HG03025 (cell line): ENCODE measurements at regions not wholly inside any gene's neighbourhood (a gene's known extent, or its start where the extent isn't known, plus 50 kb on each side); places are given as distances from the start of the nearest gene placed in this dataset.

ENCODE experiments used
- ATAC-seq: cut with Tn5 transposase; IDR thresholded peaks from one replicate; pipeline ENCODE4 v1.9.1; 2021; ENCODE audit warnings: mild to moderate bottlenecking, moderate library complexity; ENCODE audit not compliant: unreplicated experiment, low FRiP score

DNA sequence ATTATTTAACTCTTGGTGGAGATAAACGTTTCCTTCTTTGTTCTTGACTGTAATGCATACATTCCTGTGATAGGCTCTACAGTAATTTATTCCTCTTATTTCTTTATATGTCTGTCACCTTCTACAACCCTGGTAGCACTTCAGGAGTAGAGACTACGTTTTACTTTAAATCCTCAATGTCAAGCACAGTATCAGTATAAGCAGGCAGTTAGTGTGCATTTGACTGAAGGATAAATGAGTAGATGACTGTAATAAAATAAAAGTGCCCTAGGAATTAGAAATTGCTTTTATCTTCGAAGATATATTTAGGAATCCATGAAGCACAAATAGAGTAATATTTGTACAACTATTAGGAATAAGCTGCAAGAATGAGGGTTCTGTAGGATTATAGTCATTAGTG lies 599.6 kb upstream of the PRMT6 start:
- ATAC-seq, result no peak

DNA sequence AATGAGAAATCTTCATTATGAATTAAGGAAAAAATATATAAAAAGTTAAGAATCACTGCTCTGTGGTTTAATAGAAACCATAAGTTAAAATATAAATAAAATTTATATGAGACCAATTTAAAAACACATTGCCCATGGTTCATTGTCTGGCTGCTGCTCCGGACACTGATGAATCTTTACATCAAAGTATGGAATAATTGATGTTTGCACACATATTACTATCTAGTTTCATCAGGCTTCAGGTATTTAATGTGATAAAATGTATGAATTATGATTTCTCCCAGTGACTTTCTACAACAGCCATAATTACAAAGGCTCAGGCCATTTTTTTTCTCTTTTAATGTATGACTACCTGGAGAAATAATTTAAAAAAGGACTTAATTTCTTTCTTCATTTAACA lies 599.1 kb upstream of the PRMT6 start:
- ATAC-seq, result no peak

DNA sequence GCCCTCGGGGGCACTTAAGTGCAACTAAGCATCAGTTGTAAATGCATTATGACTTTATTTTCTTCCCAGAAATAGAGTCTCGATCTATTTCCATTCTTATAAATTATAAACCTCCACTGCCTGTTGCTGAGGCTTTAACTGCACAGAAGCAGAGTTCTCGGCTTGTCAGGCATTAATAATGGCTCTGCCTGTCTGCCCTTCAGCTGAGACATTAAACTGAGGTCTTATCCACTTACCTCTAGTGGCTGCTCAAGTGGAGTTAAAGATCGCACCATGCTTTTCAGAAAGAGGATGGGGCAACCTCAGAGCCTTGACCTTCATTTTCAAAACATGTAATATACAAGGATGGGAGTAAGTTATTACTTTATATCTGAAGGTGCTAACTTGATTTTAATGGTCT lies 597.6 kb upstream of the PRMT6 start:
- no peak for ATAC-seq

DNA sequence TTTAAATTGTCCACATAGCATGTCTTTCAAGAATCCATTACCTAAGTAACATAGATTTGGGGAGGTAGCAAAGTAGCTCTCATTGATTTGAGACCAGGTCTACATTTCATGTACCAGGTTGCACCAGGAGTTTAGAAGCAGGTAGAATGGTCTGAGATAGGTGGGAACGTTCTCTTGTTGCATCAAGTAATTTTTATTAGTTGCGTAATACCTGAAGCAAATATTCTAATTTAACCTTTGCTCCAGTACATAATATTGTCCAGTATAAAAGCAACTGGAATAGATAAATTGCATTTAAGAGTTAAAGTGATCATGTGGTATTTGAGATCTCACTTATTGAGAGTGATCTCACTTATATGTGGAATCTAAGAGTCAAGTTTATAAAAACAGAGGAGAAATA lies 597.1 kb upstream of the PRMT6 start:
- no peak for ATAC-seq

DNA sequence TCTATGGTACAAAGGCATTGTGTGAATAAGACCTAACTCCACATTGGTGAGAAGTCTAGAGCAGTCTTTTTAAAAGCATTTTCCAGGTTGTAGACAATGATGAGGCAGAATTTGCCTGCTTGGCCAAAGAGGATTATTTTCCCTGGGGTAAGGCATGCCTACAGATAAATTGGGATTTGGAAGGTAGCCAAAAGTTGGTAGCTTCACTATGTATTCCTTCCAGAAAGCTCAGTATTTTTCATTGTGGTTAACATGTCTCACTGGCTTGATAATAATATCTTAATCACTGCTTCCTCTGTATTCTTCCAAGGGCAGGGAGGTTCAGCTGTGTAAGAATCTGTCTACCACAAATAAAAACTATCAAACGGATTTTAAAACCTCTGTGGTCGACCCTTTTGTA lies 590.8 kb upstream of the PRMT6 start:
- ATAC-seq, result no peak

DNA sequence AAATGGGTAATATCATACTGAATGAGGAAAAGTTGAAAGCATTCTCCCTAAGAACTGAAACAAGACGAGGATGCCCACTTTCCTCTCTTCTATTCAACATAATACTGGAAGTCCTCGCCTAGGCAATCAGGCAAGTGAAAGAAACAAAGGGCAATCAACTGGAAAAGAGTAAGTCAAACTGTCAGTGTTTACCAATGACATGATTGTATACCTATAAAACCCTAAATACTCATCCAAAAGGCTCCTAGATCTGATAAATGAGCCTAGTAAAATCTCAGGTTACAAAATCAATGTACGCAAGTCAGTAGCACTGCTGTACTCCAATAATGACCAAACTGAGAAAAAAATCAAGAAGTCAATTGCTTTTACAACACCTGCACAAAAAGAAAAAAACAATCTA lies 575.8 kb upstream of the PRMT6 start:
- no peak for ATAC-seq

DNA sequence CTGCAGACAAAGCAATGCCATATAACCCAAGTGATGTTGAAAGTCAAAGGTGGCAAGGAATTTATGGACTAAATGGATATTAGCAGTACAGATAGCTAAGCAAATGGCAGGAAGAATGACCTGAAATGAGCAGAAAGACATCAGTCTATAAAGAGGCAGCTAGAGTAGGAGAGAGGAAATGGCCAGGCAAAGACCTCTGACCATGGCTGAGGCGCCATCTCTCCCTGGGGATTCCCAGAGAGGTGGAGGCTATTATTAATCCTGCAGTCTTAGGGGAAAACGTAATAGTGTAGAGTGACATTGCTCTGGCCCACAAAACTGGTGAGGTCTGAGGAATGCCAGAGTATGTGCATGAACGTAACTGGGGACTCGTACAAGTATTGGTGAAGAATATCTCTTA lies 563.6 kb upstream of the PRMT6 start:
- no peak for ATAC-seq

DNA sequence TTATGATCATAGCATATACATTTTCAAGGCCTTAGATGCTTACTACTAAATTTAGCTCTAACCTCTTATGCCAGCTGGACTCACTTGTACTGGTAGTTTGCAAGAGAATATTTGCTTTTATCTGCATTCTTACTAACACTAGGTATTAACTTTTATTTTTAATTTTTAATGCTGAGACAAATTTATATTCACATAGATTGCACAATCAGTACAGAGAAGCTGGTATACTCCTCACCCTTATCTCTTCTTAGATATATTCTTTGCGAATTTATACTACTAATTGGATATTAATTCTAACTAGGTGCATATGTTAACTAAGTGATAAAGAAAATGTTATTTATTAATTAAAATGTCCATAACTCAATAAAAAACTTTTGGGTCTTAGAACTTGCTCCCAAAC lies 561.8 kb upstream of the PRMT6 start:
- no peak for ATAC-seq

DNA sequence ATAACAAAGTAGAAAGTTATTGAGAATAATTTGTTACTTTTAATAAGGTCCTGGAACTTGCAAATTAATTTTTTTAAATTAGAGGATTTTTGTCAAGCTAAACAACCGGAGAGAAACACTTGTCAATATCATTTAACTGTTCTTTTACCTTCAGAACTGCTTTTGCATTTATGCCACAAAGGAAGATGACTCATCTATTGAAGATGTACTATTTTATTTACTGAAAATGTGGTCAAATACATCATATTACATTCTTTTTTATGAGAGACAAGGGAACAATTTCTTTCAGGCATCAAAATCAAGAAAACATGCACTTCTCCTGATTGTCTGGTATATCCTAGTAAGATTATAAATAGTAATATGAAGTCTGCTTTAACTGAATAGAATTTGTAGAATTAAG lies 558.2 kb upstream of the PRMT6 start:
- no peak for ATAC-seq

DNA sequence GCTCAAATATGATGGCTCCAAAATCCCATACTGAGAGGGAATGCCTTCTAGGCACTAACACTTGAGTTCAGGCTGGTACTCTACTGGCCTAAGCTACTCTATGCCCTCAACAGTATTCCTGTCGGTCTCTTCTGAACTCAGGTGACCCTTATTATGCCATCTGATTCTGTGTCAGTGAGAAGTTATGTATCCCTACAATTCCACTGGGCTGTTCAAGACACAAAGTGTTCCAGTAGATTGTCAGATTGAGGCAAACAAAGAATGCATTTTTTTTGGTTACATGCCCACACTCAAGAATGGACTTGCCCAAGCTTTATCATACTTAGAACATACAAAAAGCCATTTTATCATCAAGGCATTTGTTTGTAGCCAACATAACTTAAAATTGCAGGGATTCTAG lies 553.8 kb upstream of the PRMT6 start:
- no peak for ATAC-seq

DNA sequence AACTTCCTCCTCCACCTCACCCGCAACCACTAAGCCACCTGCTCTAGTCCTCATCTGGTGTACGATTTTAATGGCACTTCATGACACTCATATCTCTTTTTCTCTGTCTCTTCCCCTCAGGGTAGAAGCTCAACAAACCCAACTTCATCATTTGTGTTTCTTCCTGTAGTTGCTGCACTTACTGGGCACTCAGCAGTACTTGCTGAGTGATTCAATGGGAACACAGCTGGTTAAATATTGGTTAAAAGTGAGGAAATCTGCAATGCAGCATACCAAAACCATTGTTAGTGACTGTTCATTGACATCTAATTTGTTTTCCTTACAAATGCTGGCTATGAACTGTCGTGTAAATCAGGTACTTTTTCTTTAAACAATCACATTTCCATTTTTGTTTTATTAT lies 541.1 kb upstream of the PRMT6 start:
- ATAC-seq, result no peak

DNA sequence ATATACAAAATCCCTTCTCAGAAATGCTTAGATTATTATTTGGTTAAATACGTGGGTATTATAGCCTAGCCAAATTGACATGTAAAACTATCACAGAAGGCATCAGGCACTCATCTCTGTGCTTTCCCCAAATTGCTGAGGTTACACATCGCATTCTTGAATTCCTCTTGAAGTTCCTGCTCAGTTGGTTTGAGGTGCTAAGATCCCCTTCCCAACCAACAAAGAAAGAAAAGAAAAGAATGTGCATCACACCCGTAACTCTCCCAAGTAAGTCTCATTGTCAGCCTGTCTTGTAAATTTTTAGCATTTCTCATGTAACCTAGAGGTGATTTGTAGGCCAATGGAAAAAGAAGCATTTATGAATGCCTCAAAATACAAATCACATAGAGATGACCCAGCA lies 539.2 kb upstream of the PRMT6 start:
- ATAC-seq, result no peak

DNA sequence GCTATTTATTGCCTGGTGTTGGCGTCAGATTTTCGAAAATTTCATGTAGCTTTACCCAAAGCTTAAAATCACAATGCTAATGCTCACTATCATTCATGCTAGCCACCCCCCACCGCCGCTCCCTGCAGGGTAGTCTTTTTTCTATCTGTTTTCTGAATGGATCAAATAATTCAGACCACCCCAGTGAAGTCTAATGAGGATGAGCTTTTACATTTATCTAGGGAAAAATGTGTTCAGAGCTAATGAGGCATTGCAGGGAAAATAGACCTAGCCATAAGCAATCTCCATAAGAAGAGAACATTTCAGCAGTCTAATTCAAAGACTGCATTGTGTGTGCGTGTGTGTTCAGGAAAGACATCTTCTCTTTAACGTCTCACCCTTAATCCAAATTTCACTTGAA lies 533.0 kb upstream of the PRMT6 start:
- ATAC-seq, result no peak

DNA sequence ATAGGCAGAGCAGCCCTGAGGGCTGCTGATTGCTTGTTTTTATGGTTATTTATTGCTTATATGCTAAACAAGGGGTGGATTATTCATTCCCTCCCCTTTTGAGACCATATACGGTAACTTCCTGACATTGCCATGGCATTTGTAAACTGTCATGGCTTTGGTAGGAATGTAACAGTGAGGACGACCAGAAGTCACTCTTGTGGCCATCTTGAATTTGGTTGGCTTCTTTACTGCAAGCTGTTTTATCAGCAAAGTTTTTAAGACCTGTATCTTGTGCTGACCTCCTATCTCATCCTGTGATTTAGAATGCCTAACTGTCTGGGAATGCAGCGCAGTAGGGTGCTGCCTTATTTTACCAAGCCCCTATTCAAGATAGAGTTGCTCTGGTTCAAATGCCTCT lies 531.8 kb upstream of the PRMT6 start:
- ATAC-seq, result no peak

DNA sequence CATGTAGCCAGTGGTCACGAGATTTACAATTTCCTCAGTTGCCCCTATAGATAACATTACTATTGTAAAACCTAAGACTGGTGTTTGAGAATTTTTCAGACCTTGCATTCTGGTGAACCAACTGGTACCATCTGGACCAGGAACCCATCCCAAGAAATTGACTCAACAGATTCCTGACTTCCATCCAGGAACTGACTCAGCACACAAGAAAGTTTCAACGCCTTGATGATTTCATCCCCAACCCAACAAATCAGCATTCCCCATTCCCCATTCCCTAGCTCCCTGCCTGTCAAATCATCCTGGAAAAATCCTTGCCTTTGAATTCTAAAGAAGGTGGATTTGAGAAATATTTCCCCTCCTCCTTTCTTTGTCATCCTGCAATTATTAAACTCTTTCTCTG lies 529.8 kb upstream of the PRMT6 start:
- no peak for ATAC-seq

DNA sequence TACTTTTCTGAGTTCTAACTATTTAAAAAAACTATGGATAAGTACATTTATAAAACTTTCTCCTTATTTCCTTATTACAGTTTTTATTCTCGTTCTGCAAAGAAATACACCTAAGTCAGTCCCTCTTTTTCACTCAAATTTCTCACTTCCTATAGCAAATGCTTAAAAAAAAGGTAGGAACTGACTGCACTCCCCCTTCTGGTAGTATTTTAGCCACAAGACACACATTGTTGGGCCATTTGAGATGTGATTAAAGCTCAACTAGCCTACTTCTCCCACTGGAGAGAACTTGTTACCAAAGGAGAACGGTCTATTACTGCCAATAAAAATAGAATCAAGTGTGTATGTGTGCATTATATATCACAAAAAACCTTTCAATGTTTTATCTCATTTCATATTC lies 521.9 kb upstream of the PRMT6 start:
- ATAC-seq, result no peak

DNA sequence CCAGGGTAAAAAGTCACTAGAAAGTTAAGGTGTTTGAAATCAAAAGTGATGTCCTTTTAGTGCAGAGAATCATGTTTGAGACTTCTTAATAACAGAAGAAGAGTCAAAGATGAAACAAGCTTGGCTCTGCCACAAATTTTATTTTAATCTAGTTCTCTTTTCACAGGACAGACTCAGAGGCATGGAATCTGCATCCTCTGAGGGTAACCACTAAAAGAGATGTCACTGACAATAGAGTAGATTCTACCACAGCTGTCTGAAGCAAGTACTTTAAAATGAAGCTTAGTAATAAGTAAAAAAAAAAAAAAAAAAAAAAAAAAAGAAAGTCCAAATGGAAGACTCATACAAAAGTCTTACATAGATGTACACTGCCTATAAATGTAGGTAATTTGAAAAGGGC lies 519.7 kb upstream of the PRMT6 start:
- ATAC-seq, result no peak

DNA sequence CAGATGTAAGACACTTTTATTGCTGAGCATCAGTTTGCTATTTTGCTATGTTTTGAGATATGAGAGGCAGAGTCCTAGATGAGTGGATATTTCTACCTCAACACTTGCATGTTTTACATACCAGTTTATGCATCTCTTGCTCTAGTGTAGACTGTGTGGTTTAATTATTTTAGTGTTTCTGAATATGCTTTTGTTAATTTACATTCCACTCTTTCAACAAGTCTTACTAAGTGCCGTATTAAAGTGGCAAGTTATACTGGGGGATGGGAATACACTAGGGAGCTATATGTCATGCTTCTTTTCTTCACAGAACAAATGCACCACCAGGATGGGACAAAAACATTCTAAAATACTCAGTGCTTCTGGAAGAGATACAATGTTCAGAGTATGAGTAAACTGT lies 507.7 kb upstream of the PRMT6 start:
- no peak for ATAC-seq

DNA sequence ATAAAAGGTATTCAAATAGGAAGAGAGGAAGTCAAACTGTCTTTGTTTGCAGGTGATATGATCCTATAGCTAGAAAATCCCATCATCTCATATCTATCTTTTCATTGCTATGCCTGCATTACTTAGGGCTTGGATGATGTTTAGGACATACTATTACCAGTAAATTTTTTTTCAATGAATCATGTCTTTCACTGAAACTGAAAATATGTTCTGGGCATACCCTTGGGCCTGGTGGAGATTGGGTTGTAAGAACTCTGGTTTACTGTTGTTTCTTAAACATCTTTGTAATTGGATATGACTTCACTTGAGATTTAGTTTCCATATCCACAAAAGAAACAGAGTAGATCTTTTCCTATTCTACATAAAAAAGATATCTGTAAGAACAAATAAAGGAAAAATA lies 502.2 kb upstream of the PRMT6 start:
- no peak for ATAC-seq

DNA sequence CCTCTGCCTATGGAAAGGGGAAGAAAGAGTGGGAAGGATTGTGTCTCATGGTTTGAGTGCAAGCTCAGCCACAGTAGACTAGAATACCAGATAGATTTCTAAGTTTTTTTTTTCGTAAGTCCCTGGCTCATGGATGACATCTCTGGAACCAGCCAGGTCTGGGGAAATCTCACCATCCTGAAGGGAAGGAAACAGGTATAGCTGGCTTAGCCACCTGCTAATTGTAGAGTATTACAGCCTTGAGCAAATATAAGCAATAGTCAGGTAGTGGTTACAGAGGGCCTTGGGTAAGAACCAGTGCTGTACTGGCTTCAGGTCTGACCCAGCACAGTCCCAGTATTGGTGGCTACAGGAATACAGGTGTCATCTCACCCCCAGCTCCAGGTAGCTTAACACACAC lies 500.9 kb upstream of the PRMT6 start:
- ATAC-seq, result no peak

DNA sequence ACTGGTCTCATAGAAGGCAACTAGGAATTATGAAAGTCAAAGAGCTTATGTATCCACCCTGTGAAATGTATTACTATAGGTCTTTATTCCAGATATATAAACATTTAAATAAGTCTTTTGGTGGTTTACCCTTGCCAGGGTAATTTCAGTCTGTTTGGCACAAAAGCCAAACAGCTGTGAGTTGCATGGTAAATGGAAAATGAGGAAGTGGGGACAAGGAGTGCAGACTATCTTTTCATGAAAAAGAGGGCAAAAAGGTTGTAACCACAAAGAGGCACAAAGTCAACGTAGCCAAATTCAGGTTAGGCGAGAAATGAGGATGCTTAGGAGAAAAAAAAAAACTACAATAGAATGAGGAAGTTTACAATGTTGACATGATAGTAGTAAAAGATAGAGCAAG lies 492.3 kb upstream of the PRMT6 start:
- no peak for ATAC-seq

DNA sequence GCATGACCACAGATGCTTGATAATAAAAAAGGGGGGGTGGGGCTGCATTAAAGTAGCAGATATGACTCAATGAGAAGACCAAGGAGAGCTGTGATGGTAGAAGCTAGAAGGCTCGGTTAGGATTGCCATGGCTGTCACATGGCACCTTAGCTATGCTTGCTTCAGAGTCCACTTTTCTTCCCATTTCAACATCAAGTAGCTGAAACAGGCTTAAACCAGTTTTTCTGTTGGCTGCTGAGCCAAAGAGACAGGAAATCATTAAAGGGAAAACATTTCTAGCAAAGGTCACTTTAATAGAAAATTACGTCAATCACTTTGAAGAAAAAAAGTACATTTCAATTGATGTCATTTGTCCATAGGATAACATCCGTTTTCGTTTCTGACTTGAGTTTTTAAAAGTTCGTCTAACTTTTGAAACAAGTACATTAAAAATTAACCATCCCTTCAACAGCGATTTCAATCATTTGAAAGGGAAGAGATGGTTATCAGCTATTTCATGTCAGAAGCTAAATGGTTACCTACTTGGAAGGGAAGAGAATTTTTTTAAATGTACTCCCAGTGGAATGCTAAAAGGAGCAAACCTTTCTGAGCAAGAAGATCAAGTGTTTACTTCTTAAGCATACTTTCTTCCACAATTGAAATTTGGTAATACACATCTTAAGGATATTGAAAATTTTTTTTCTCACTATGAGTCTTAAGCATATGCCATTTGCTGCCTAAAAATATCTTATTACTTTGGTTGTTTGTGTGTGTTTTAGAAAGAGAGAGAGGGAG lies 488.1 kb upstream of the PRMT6 start:
- ATAC-seq, result no peak

DNA sequence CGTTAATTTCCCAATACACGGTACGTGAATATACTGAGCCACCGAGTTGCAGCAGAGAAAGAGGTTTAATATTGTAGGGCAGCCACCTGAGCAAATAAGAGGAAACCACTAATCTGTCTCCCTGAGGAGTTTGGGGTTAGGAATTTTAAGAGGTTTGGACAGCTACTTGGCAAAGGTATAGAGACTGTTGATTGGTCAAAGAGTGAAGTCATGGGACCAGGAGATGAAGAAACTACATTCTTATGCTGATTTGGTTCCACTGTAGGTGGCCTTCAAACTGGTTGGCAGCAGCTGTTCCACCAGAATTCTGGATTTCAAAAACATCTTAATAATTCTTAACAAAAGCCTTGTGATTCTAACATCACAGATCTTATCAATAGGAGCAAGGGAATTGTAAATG lies 485.4 kb upstream of the PRMT6 start:
- no peak for ATAC-seq
